CD4-positive, alpha-beta T cell treated with Interleukin-17A for 4 hours (primary cell): ENCODE measurements at regions not wholly inside any gene's neighbourhood (a gene's known extent, or its start where the extent isn't known, plus 50 kb on each side); places are given as distances from the start of the nearest gene placed in this dataset.

Experiments
- DNase-seq: peaks from one replicate; pipeline ENCODE4 v3.0.0-alpha.2; 2020; ENCODE audit warnings: mixed read lengths

- DNase-seq = peak; percentile 38
These were observed 488.3 kb downstream of the FOXO1 start for GRCh38 chr13:40178130-40178529.

- no peak for DNase-seq
These were observed 486.8 kb downstream of the FOXO1 start for GRCh38 chr13:40179445-40180281.

- no peak for DNase-seq
These were observed 485.7 kb downstream of the FOXO1 start for GRCh38 chr13:40180776-40181175.

GRCh38 chr13:40181203-40181845 lies 485.1 kb downstream of the FOXO1 start:
- no peak for DNase-seq

- DNase-seq = no peak
These were observed 483.9 kb downstream of the FOXO1 start for GRCh38 chr13:40182591-40182990.

- DNase-seq = no peak
These were observed 481.0 kb downstream of the FOXO1 start for GRCh38 chr13:40185414-40185813.

GRCh38 chr13:40186041-40186440 lies 480.4 kb downstream of the FOXO1 start:
- peak; percentile 49 for DNase-seq

- DNase-seq = peak; percentile 53
These were observed 479.7 kb downstream of the FOXO1 start for GRCh38 chr13:40186626-40187323.

GRCh38 chr13:40187324-40187795 lies 479.1 kb downstream of the FOXO1 start:
- peak; percentile 88 for DNase-seq

- DNase-seq = peak; percentile 82
These were observed 478.4 kb downstream of the FOXO1 start for GRCh38 chr13:40187841-40188591.

GRCh38 chr13:40189426-40189825 lies 477.0 kb downstream of the FOXO1 start:
- DNase-seq = peak; percentile 59

GRCh38 chr13:40189898-40190630 lies 476.4 kb downstream of the FOXO1 start:
- DNase-seq = no peak

- peak; percentile 85 for DNase-seq
These were observed 475.8 kb downstream of the FOXO1 start for GRCh38 chr13:40190641-40191100.

GRCh38 chr13:40191186-40191980 lies 475.1 kb downstream of the FOXO1 start:
- no peak for DNase-seq

GRCh38 chr13:40192452-40192851 lies 474.0 kb downstream of the FOXO1 start:
- no peak for DNase-seq

- DNase-seq = no peak
These were observed 473.6 kb downstream of the FOXO1 start for GRCh38 chr13:40192858-40193257.

- no peak for DNase-seq
These were observed 472.9 kb downstream of the FOXO1 start for GRCh38 chr13:40193286-40194223.

GRCh38 chr13:40194224-40194806 lies 472.1 kb downstream of the FOXO1 start:
- no peak for DNase-seq

- no peak for DNase-seq
These were observed 469.4 kb downstream of the FOXO1 start for GRCh38 chr13:40197049-40197448.
